Loucy (cell line): ENCODE measurements at regions not wholly inside any gene's neighbourhood (a gene's known extent, or its start where the extent isn't known, plus 50 kb on each side); places are given as distances from the start of the nearest gene placed in this dataset.

Source experiments
- H2AFZ ChIP-seq: fragments of 200-600 bp; sonication (generic); 2 replicates; pipeline ENCODE4 v1.6.0; 2016; ENCODE audit warnings: antibody characterized with exemption, mild to moderate bottlenecking, low read length, moderate library complexity
- H3F3A ChIP-seq: fragments of 200-600 bp; 2 replicates; pipeline ENCODE4 v1.6.0; 2016; ENCODE audit warnings: antibody characterized with exemption, low read depth, mild to moderate bottlenecking
- H3K27me3 ChIP-seq: fragments of 200-600 bp; sonication (generic); 2 replicates; pipeline ENCODE4 v1.6.1; 2014; ENCODE audit warnings: low read length, mild to moderate bottlenecking; ENCODE audit not compliant: insufficient read depth, poor library complexity, severe bottlenecking
- H3K36me3 ChIP-seq: fragments of 200-600 bp; sonication (generic); 2 replicates; pipeline ENCODE4 v1.6.1; 2016; ENCODE audit warnings: low read length; ENCODE audit not compliant: insufficient read depth
- H3K4me1 ChIP-seq: fragments of 200-600 bp; sonication (generic); 2 replicates; pipeline ENCODE4 v1.5.1; 2014; ENCODE audit warnings: low read length, mild to moderate bottlenecking; ENCODE audit not compliant: insufficient read depth, poor library complexity, severe bottlenecking
- H3K4me2 ChIP-seq: fragments of 200-600 bp; sonication (generic); 2 replicates; pipeline ENCODE4 v1.6.0; 2014; ENCODE audit warnings: antibody characterized with exemption, low read length, low read depth, mild to moderate bottlenecking; ENCODE audit not compliant: poor library complexity, severe bottlenecking
- H3K4me3 ChIP-seq: fragments of 200-600 bp; sonication (generic); 2 replicates; pipeline ENCODE4 v1.5.1; 2014; ENCODE audit warnings: low read length, mild to moderate bottlenecking, mixed read lengths; ENCODE audit not compliant: poor library complexity, severe bottlenecking
- H3K79me2 ChIP-seq: fragments of 200-600 bp; sonication (generic); 2 replicates; pipeline ENCODE4 v1.6.1; 2014; ENCODE audit warnings: low read length; ENCODE audit not compliant: insufficient read depth
- H3K9ac ChIP-seq: fragments of 200-600 bp; sonication (generic); 2 replicates; pipeline ENCODE4 v1.6.0; 2014; ENCODE audit warnings: mild to moderate bottlenecking, low read depth, low read length, moderate library complexity; ENCODE audit not compliant: poor library complexity, severe bottlenecking
- H3K9me2 ChIP-seq: fragments of 200-600 bp; sonication (generic); replicated peaks from 2 replicates; pipeline ENCODE4 v1.6.1; 2016; ENCODE audit warnings: low read depth, low read length, mixed read lengths
- H3K9me3 ChIP-seq: fragments of 200-600 bp; sonication (generic); 2 replicates; pipeline ENCODE4 v1.6.1; 2014; ENCODE audit warnings: mild to moderate bottlenecking, antibody characterized with exemption, low read length, low read depth; ENCODE audit not compliant: insufficient read depth
- H4K20me1 ChIP-seq: fragments of 200-600 bp; sonication (generic); 2 replicates; pipeline ENCODE4 v1.6.0; 2014; ENCODE audit warnings: antibody characterized with exemption, low read length, mild to moderate bottlenecking; ENCODE audit not compliant: insufficient read depth, poor library complexity, severe bottlenecking
- EZH2phosphoT487 ChIP-seq: fragments of 200-600 bp; IDR thresholded peaks from 2 replicates; pipeline ENCODE4 v1.6.1; 2018; ENCODE audit warnings: antibody characterized with exemption, mild to moderate bottlenecking, moderate library complexity, borderline replicate concordance
- TF ChIP-seq, protein P1 (sequence below): fragments of 200-600 bp; sonication (generic); conservative IDR thresholded peaks from 2 replicates; pipeline ENCODE4 v1.5.1; 2014; ENCODE audit warnings: mild to moderate bottlenecking, antibody characterized with exemption, low read length

DNA sequence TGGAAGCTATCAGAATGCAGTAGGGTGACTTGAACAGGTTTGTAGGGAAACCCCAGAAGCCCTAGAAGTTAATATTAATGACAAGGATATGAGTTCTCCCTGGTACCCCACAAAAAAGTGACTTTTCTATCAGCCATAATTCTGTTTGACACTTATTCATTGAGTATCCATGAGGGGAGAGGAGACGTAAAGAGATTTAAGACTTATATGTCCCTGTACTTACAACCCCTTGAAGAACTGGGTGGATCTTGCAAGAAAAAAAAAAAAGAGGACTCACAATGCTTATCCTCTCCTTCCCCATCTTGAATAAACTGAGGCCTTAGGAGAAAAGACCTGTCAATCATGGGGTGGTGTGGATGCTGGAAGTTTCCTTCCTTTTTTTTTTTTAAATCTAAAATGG, 203.5 kb downstream of the CBLN1 start:
- no peak overlapping the region for H2AFZ ChIP-seq
- H3K4me3 ChIP-seq = no peak overlapping the region
- no peak overlapping the region for H3K9ac ChIP-seq
- H3K9me2 ChIP-seq = no peaks in the 10 kb centered on the region
- TF ChIP-seq, protein P1, sequence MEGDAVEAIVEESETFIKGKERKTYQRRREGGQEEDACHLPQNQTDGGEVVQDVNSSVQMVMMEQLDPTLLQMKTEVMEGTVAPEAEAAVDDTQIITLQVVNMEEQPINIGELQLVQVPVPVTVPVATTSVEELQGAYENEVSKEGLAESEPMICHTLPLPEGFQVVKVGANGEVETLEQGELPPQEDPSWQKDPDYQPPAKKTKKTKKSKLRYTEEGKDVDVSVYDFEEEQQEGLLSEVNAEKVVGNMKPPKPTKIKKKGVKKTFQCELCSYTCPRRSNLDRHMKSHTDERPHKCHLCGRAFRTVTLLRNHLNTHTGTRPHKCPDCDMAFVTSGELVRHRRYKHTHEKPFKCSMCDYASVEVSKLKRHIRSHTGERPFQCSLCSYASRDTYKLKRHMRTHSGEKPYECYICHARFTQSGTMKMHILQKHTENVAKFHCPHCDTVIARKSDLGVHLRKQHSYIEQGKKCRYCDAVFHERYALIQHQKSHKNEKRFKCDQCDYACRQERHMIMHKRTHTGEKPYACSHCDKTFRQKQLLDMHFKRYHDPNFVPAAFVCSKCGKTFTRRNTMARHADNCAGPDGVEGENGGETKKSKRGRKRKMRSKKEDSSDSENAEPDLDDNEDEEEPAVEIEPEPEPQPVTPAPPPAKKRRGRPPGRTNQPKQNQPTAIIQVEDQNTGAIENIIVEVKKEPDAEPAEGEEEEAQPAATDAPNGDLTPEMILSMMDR = no peak
- no peak for TF ChIP-seq EZH2phosphoT487
- H3K27me3 ChIP-seq = no peaks in the 10 kb centered on the region
- H3K4me2 ChIP-seq = no peak overlapping the region
- no peaks in the 10 kb centered on the region for H3K79me2 ChIP-seq
- no peaks in the 10 kb centered on the region for H3K4me1 ChIP-seq
- no peaks in the 10 kb centered on the region for H3K9me3 ChIP-seq
- H3F3A ChIP-seq = no peaks in the 10 kb centered on the region
- no peaks in the 10 kb centered on the region for H3K36me3 ChIP-seq
- no peaks in the 10 kb centered on the region for H4K20me1 ChIP-seq

DNA sequence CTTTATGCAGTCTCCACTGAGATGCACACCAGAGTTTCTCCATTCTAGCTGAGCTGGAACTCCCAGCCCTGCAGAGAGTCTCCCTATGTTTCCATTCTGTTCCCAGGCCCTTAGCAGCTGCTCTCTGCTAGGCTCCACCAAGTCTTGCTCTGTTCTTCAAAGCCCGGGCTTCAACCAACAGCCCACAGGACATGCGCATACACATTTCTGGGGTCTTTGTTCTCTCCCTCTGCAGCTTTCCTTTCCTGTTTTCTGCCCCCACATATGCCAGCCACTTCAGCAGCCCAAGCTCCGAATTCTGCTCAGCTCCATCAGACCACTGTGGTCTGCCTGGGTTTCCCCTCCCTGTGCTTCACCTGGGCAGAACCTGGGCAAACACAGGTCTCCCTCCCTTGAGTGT, 205.9 kb downstream of the CBLN1 start:
- Histone ChIP-seq H3K9me3 (no peaks in the 10 kb centered on the region), H3K9ac (no peak overlapping the region), H3K4me2 (no peak overlapping the region), H3K4me3 (no peak overlapping the region), H4K20me1 (no peaks in the 10 kb centered on the region), H3K27me3 (no peaks in the 10 kb centered on the region), H2AFZ (no peak overlapping the region), H3K79me2 (no peaks in the 10 kb centered on the region), H3F3A (no peaks in the 10 kb centered on the region), H3K4me1 (no peaks in the 10 kb centered on the region), H3K9me2 (no peaks in the 10 kb centered on the region), H3K36me3 (no peaks in the 10 kb centered on the region)
- TF ChIP-seq, protein P1 = no peak
- no peak for TF ChIP-seq EZH2phosphoT487

DNA sequence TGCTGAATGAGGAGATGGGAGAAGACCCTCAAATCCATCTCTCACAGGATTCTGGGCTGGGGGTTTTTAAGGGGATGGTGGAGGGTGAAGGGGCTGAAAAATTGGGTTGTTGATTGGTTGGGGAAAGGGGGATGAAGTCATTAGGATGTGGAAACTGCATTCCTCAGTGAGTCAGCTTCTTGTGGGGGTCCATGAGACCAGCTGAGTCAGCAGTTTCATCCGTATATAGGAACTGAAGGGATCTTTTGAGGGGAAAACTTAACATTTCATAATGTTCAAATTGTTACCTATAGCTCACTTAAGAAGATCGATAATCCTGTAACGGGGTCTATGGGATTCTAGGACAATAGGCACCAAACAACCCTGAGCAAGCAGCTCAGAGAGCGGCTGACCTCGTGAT, 213.4 kb downstream of the CBLN1 start:
- Histone ChIP-seq H3K4me3 (no peak overlapping the region), H4K20me1 (no peaks in the 10 kb centered on the region), H3F3A (no peaks in the 10 kb centered on the region), H2AFZ (no peak overlapping the region), H3K9ac (no peak overlapping the region), H3K9me3 (no peaks in the 10 kb centered on the region), H3K27me3 (no peaks in the 10 kb centered on the region), H3K79me2 (no peaks in the 10 kb centered on the region), H3K9me2 (no peaks in the 10 kb centered on the region), H3K4me1 (no peaks in the 10 kb centered on the region), H3K4me2 (no peak overlapping the region), H3K36me3 (no peaks in the 10 kb centered on the region)
- TF ChIP-seq, protein P1 = no peak
- TF ChIP-seq EZH2phosphoT487 = no peak
